ENCODE measurements at regions not wholly inside any gene's neighbourhood (a gene's known extent, or its start where the extent isn't known, plus 50 kb on each side); places are given as distances from the start of the nearest gene placed in this dataset.
"Not testable (repeated sequence)": the region's sequence is repeated elsewhere in the genome, so short reads cannot be mapped to it uniquely, and the experiment has no call there.

DNA sequence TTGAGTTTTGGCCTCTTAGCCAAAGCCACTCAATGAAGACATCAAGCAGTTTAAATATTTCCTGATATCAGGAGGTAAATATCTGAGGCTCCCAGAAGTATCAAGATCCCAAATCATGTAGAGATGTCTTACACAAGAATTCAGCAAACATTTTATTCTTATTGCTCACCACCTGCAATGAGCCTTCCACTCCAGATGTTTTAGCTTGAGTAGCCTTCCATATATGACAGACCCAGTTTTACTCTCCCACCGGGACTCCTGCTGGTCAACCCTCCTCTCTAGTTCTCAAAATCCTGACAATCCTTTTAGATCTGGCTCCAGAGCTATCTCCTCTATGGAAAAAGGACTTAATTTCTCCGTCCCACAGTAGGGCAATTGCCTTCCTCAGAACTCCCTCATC is 404.4 kb downstream of the KCNA4 start:
- ChIA-PET POLR2A (no interaction called here), CTCF (no interaction called here)
- TF ChIP-seq, protein P1, sequence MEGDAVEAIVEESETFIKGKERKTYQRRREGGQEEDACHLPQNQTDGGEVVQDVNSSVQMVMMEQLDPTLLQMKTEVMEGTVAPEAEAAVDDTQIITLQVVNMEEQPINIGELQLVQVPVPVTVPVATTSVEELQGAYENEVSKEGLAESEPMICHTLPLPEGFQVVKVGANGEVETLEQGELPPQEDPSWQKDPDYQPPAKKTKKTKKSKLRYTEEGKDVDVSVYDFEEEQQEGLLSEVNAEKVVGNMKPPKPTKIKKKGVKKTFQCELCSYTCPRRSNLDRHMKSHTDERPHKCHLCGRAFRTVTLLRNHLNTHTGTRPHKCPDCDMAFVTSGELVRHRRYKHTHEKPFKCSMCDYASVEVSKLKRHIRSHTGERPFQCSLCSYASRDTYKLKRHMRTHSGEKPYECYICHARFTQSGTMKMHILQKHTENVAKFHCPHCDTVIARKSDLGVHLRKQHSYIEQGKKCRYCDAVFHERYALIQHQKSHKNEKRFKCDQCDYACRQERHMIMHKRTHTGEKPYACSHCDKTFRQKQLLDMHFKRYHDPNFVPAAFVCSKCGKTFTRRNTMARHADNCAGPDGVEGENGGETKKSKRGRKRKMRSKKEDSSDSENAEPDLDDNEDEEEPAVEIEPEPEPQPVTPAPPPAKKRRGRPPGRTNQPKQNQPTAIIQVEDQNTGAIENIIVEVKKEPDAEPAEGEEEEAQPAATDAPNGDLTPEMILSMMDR (IDR thresholded peaks at IDR 0.05; ENCODE audit: control extremely low read depth, extremely low read depth, low read depth, missing control alignments), result no peak
- DNase-seq (ENCODE audit: extremely low spot score), result no peak

- ChIA-PET CTCF (interaction anchor here (1.9 kb wide), 1 partner anchor 24 kb away, joined by 5 read pairs; no protein-coding TSS in a partner anchor), POLR2A (no interaction called here)
- TF ChIP-seq, protein P1 (IDR thresholded peaks at IDR 0.05; ENCODE audit: control extremely low read depth, extremely low read depth, low read depth, missing control alignments), result no peak
- DNase-seq (ENCODE audit: extremely low spot score), result no peak
Observed at GRCh38 chr11:29606330-29607031, 410.3 kb downstream of the KCNA4 start.

DNA sequence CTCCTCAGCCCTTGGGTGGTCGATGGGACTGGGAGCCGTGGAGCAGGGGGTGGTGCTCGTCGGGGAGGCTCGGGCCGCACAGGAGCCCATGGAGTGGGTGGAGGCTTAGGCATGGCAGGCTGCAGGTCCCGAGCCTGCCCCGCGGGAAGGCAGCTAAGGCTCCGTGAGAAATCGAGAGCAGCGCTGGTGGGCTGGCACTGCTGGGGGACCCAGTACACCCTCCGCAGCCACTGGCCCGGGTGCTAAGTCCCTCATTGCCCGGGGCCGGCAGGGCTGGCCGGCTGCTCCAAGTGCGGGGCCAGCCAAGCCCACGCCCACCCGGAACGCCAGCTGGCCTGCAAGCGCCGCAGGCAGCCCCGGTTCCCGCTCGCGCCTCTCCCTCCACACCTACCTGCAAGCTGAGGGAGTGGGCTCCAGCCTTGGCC is 416.7 kb downstream of the KCNA4 start:
- CTCF ChIA-PET; DNase-seq (ENCODE audit: extremely low spot score): not testable (repeated sequence)
- POLR2A ChIA-PET, result interaction anchor here (0.6 kb wide), 1 partner anchor 9 kb away, joined by 3 read pairs; no protein-coding TSS in a partner anchor

DNA sequence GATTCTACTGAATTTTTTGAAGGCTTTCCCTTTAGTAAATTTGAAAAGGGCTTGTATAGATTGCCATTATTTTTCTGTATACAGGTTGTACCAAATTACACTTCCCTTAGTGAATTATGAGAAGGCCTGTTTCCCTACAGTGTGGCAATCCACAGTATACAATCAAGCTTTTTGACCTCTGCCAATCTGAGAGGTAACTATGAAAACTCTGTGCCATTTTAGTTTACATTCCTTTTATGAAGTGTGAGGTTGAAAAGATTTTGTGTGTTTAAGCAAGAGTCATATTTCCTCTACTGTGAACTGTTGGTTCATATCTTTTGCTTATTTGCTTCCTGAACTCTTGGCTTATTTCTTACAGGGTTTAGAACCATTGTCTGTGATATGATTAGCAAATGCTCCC is 432.5 kb downstream of the KCNA4 start:
- POLR2A ChIA-PET, result no interaction called here
- CTCF ChIA-PET, result interaction anchor here (0.6 kb wide), 1 partner anchor 324 kb away, joined by 3 read pairs; no protein-coding TSS in a partner anchor
- no peak for DNase-seq (ENCODE audit: extremely low spot score)
- TF ChIP-seq, protein P1 (IDR thresholded peaks at IDR 0.05; ENCODE audit: control extremely low read depth, extremely low read depth, low read depth, missing control alignments), result no peak

GRCh38 chr11:29578806-29579205 is 438.0 kb downstream of the KCNA4 start:
- CTCF ChIA-PET, result interaction anchor here (1.6 kb wide), 1 partner anchor 23 kb away, joined by 3 read pairs; no protein-coding TSS in a partner anchor
- TF ChIP-seq, protein P1 (IDR thresholded peaks at IDR 0.05; ENCODE audit: control extremely low read depth, extremely low read depth, low read depth, missing control alignments), result no peak

DNA sequence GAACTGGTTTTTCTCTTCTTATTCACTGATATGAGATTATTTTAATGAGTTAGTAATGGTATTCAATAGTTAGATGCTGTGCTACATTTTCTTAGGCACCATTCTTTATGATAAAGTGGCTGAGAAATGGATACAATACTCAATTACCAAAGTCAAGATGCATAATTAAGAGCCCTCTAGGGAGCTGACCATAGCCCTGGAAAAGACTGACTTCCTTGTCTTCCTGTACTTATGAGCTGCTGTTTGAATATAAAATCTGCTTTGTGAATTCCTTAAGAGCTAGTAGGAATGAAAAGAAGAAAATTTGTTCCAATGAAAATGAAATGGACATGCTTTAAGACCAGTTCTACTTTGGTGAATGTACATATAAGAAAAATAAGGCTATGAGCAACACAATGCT is 452.3 kb downstream of the KCNA4 start:
- DNase-seq (ENCODE audit: extremely low spot score), result no peak
- CTCF ChIA-PET, result interaction anchor here (1.0 to 2.9 kb wide), 3 partner anchors 10 to 13 kb away, joined by 3 to 12 read pairs (median 3); no protein-coding TSS in a partner anchor
- POLR2A ChIA-PET, result no interaction called here
- TF ChIP-seq, protein P1 (IDR thresholded peaks at IDR 0.05; ENCODE audit: control extremely low read depth, extremely low read depth, low read depth, missing control alignments), result no peak

More at GRCh38 chr11:29578806-29579205, 438.0 kb downstream of the KCNA4 start:
- no peak for DNase-seq (ENCODE audit: extremely low spot score)
- POLR2A ChIA-PET, result no interaction called here

- TF ChIP-seq, protein P1 (IDR thresholded peaks at IDR 0.05; ENCODE audit: control extremely low read depth, extremely low read depth, low read depth, missing control alignments), result no peak
- DNase-seq (ENCODE audit: extremely low spot score), result no peak
- CTCF ChIA-PET, result interaction anchor here (2.9 kb wide), 1 partner anchor 10 kb away, joined by 12 read pairs; no protein-coding TSS in a partner anchor
- POLR2A ChIA-PET, result no interaction called here
Observed at GRCh38 chr11:29562183-29562582, 454.6 kb downstream of the KCNA4 start.

All from GM10248 (cell line).